Mesenchymal stem cell (in vitro differentiated cells and primary cell): ENCODE measurements at regions not wholly inside any gene's neighbourhood (a gene's known extent, or its start where the extent isn't known, plus 50 kb on each side); places are given as distances from the start of the nearest gene placed in this dataset.

Experiments used
- DNase-seq: peaks from one replicate; pipeline ENCODE4 v3.0.0-alpha.2; 2013
- H2AFZ ChIP-seq: one replicate; pipeline ENCODE4 v1.6.1; 2013; ENCODE audit warnings: low read depth, mild to moderate bottlenecking, control low read depth, inconsistent platforms, low read length, moderate library complexity
- H2AK5ac ChIP-seq: 2 replicates; pipeline ENCODE4 v1.6.1; 2013; ENCODE audit warnings: low read length, moderate library complexity, mild to moderate bottlenecking, inconsistent platforms; ENCODE audit not compliant: severe bottlenecking
- H2BK120ac ChIP-seq: one replicate; pipeline ENCODE4 v1.6.1; 2013; ENCODE audit warnings: low read depth, mild to moderate bottlenecking, inconsistent platforms, low read length, moderate library complexity
- H2BK12ac ChIP-seq, 2 experiments: one replicate each; pipeline ENCODE4 v1.6.1; 2013; ENCODE audit warnings: inconsistent platforms in 2 of 2, low read length in 2 of 2, mild to moderate bottlenecking in 2 of 2, moderate library complexity in 2 of 2, control low read depth in 1 of 2
- H2BK15ac ChIP-seq: one replicate; pipeline ENCODE4 v1.6.1; 2013; ENCODE audit warnings: mild to moderate bottlenecking, low read depth, inconsistent platforms; ENCODE audit not compliant: poor library complexity, severe bottlenecking
- H2BK5ac ChIP-seq: 2 replicates; pipeline ENCODE4 v1.6.1; 2013; ENCODE audit warnings: low read depth, mild to moderate bottlenecking, low read length, control low read depth, inconsistent platforms; ENCODE audit not compliant: poor library complexity, severe bottlenecking
- H3K14ac ChIP-seq, 2 experiments: one replicate each; pipeline ENCODE4 v1.6.1; 2013; ENCODE audit warnings: inconsistent platforms in 2 of 2, low read length in 2 of 2, control low read depth in 1 of 2, mild to moderate bottlenecking in 1 of 2, moderate library complexity in 1 of 2
- H3K18ac ChIP-seq, 2 experiments: one replicate each; pipeline ENCODE4 v1.6.1; 2013; ENCODE audit warnings: inconsistent platforms in 2 of 2, low read length in 2 of 2, control low read depth in 1 of 2, low read depth in 1 of 2, mild to moderate bottlenecking in 1 of 2
- H3K23ac ChIP-seq, 2 experiments: one replicate each; pipeline ENCODE4 v1.6.1; 2013; ENCODE audit warnings: inconsistent platforms in 2 of 2, low read length in 2 of 2, mild to moderate bottlenecking in 2 of 2, moderate library complexity in 2 of 2, control low read depth in 1 of 2
- H3K27ac ChIP-seq: 2 replicates; pipeline ENCODE4 v1.5.1; 2013; ENCODE audit warnings: mild to moderate bottlenecking, moderate library complexity, low read length, control low read depth, inconsistent platforms; ENCODE audit not compliant: poor library complexity, severe bottlenecking
- H3K27me3 ChIP-seq, 2 experiments: 2 replicates each; pipeline versions ENCODE4 v1.6.1 to v1.7.0; 2013; ENCODE audit warnings: low read length in 2 of 2, mild to moderate bottlenecking in 2 of 2, moderate library complexity in 2 of 2, control low read depth in 1 of 2, inconsistent platforms in 1 of 2; ENCODE audit not compliant: control insufficient read depth in 1 of 2, insufficient read depth in 1 of 2
- H3K36me3 ChIP-seq, 2 experiments: 2 replicates each; pipeline versions ENCODE4 v1.6.1 to v1.7.0; 2013; ENCODE audit warnings: low read length in 2 of 2, control low read depth in 1 of 2, inconsistent platforms in 1 of 2, low read depth in 1 of 2, mild to moderate bottlenecking in 1 of 2; ENCODE audit not compliant: insufficient read depth in 2 of 2, control insufficient read depth in 1 of 2
- H3K4ac ChIP-seq, 2 experiments: one replicate each; pipeline ENCODE4 v1.6.1; 2013; ENCODE audit warnings: inconsistent platforms in 2 of 2, low read length in 2 of 2, mild to moderate bottlenecking in 2 of 2, moderate library complexity in 2 of 2, control low read depth in 1 of 2, low read depth in 1 of 2
- H3K4me1 ChIP-seq: 2 replicates; pipeline ENCODE4 v1.6.1; 2013; ENCODE audit warnings: low read depth, low read length, control low read depth; ENCODE audit not compliant: control insufficient read depth, insufficient read depth
- H3K4me2 ChIP-seq: 2 replicates; pipeline ENCODE4 v1.6.1; 2013; ENCODE audit warnings: low read length, mild to moderate bottlenecking, inconsistent platforms; ENCODE audit not compliant: poor library complexity, severe bottlenecking
- H3K4me3 ChIP-seq, 2 experiments: 2 replicates each; pipeline versions ENCODE4 v1.5.1 to v1.7.0; 2013; ENCODE audit warnings: low read length in 2 of 2, mild to moderate bottlenecking in 2 of 2, control low read depth in 1 of 2, low read depth in 1 of 2; ENCODE audit not compliant: insufficient read depth in 1 of 2
- H3K79me1 ChIP-seq: replicated peaks from 2 replicates; pipeline ENCODE4 v1.6.1; 2013; ENCODE audit warnings: mild to moderate bottlenecking, control low read depth, low read length, inconsistent platforms; ENCODE audit not compliant: poor library complexity, severe bottlenecking
- H3K9ac ChIP-seq: 2 replicates; pipeline ENCODE4 v1.7.0; 2013; ENCODE audit warnings: mild to moderate bottlenecking, low read length, moderate library complexity
- H3K9me3 ChIP-seq: 2 replicates; pipeline ENCODE4 v1.7.0; 2013; ENCODE audit warnings: mild to moderate bottlenecking, low read length; ENCODE audit not compliant: control insufficient read depth
- H4K8ac ChIP-seq: one replicate; pipeline ENCODE4 v1.6.1; 2013; ENCODE audit warnings: inconsistent platforms, mild to moderate bottlenecking, low read length, moderate library complexity
- H4K91ac ChIP-seq: one replicate; pipeline ENCODE4 v1.6.1; 2013; ENCODE audit warnings: mild to moderate bottlenecking, low read length, inconsistent platforms
- WGBS: methylation state at CpG from one replicate; pipeline ENCODE4 v1.1.7; 2013; ENCODE audit warnings: mixed read lengths; 5-methylcytosine and 5-hydroxymethylcytosine counted together

GRCh38 chr5:68454766-68455165, 239.2 kb downstream of the PIK3R1 start:
- H2AK5ac ChIP-seq: no peak overlapping the region
- H2BK120ac ChIP-seq: no peak overlapping the region
- H2BK12ac ChIP-seq: no peak overlapping the region
- no peak overlapping the region for H2BK15ac ChIP-seq
- no peak overlapping the region for H3K27ac ChIP-seq
- no peaks in the 10 kb centered on the region for H3K79me1 ChIP-seq
- DNase-seq: no peak
- H3K4me1 ChIP-seq: peaks cover 3% of the 10 kb centered on the region
- WGBS: 100% methylated on average over 1 of the region's 2 CpGs
- H4K91ac ChIP-seq: no peak overlapping the region
- H3K9ac ChIP-seq: no peak overlapping the region
- no peak overlapping the region for H3K4ac ChIP-seq
- H3K18ac ChIP-seq: no peak overlapping the region
- H3K9me3 ChIP-seq: no peaks in the 10 kb centered on the region
- H3K4me3 ChIP-seq: no peak overlapping the region
- no peak overlapping the region for H4K8ac ChIP-seq
- H3K23ac ChIP-seq: no peak overlapping the region
- no peak overlapping the region for H3K14ac ChIP-seq
- no peaks in the 10 kb centered on the region for H3K27me3 ChIP-seq
- no peak overlapping the region for H2AFZ ChIP-seq
- H3K36me3 ChIP-seq: no peaks in the 10 kb centered on the region
- H2BK5ac ChIP-seq: no peak overlapping the region
- no peak overlapping the region for H3K4me2 ChIP-seq

GRCh38 chr5:68455216-68455615, 239.7 kb downstream of the PIK3R1 start:
- Histone ChIP-seq H4K91ac (no peak overlapping the region), H3K27ac (no peak overlapping the region), H2BK120ac (no peak overlapping the region), H3K79me1 (no peaks in the 10 kb centered on the region), H3K9me3 (no peaks in the 10 kb centered on the region), H3K4me3 (no peak overlapping the region), H4K8ac (no peak overlapping the region), H3K18ac (no peak overlapping the region), H2BK5ac (no peak overlapping the region), H3K4me1 (peaks cover 3% of the 10 kb centered on the region), H2AK5ac (no peak overlapping the region), H3K4ac (peak overlapping the region in 1 of 2 experiments; percentile 55), H3K23ac (no peak overlapping the region), H3K27me3 (no peaks in the 10 kb centered on the region), H2BK12ac (peak overlapping the region in 1 of 2 experiments; percentile 19), H3K9ac (no peak overlapping the region), H2AFZ (no peak overlapping the region), H2BK15ac (no peak overlapping the region), H3K4me2 (no peak overlapping the region), H3K14ac (no peak overlapping the region), H3K36me3 (no peaks in the 10 kb centered on the region)
- no peak for DNase-seq
- WGBS: 69% methylated on average over 3 of the region's 3 CpGs

- H3K4me2 ChIP-seq: no peak overlapping the region
Observed at GRCh38 chr5:68456756-68457217, 241.2 kb downstream of the PIK3R1 start.

GRCh38 chr5:68457285-68457684, 241.7 kb downstream of the PIK3R1 start:
- Histone ChIP-seq H2BK120ac (no peak overlapping the region), H3K14ac (no peak overlapping the region), H2BK12ac (no peak overlapping the region), H2BK5ac (no peak overlapping the region), H3K4ac (no peak overlapping the region), H3K36me3 (no peaks in the 10 kb centered on the region), H3K4me3 (no peak overlapping the region), H2AFZ (no peak overlapping the region), H3K79me1 (no peaks in the 10 kb centered on the region), H3K9me3 (no peaks in the 10 kb centered on the region), H2BK15ac (peak overlapping the region; percentile 33), H3K9ac (no peak overlapping the region), H3K18ac (no peak overlapping the region), H4K91ac (no peak overlapping the region), H3K23ac (no peak overlapping the region), H3K4me2 (no peak overlapping the region), H2AK5ac (no peak overlapping the region), H3K27ac (no peak overlapping the region), H4K8ac (no peak overlapping the region), H3K4me1 (peaks cover 3% of the 10 kb centered on the region), H3K27me3 (no peaks in the 10 kb centered on the region)
- WGBS: 99% methylated on average over 8 of the region's 8 CpGs
- DNase-seq: no peak

More at GRCh38 chr5:68456756-68457217, 241.2 kb downstream of the PIK3R1 start:
- H2BK120ac ChIP-seq: no peak overlapping the region
- H3K36me3 ChIP-seq: no peaks in the 10 kb centered on the region
- no peak overlapping the region for H3K4me3 ChIP-seq
- H3K18ac ChIP-seq: no peak overlapping the region
- no peaks in the 10 kb centered on the region for H3K79me1 ChIP-seq
- no peaks in the 10 kb centered on the region for H3K9me3 ChIP-seq
- no peaks in the 10 kb centered on the region for H3K27me3 ChIP-seq
- H3K4ac ChIP-seq: no peak overlapping the region
- no peak overlapping the region for H3K14ac ChIP-seq
- H2AK5ac ChIP-seq: no peak overlapping the region
- no peak overlapping the region for H3K27ac ChIP-seq
- WGBS: 42% methylated on average over 3 of the region's 4 CpGs
- H2AFZ ChIP-seq: no peak overlapping the region
- no peak overlapping the region for H2BK12ac ChIP-seq
- no peak overlapping the region for H4K91ac ChIP-seq
- H2BK5ac ChIP-seq: no peak overlapping the region
- no peak overlapping the region for H4K8ac ChIP-seq
- peaks cover 3% of the 10 kb centered on the region for H3K4me1 ChIP-seq
- no peak overlapping the region for H3K23ac ChIP-seq
- no peak overlapping the region for H2BK15ac ChIP-seq
- DNase-seq: peak; percentile 76
- H3K9ac ChIP-seq: no peak overlapping the region
